Lung (tissue), 11 donors: ENCODE measurements at regions not wholly inside any gene's neighbourhood (a gene's known extent, or its start where the extent isn't known, plus 50 kb on each side); places are given as distances from the start of the nearest gene placed in this dataset.
"Not testable (repeated sequence)": the region's sequence is repeated elsewhere in the genome, so short reads cannot be mapped to it uniquely, and the experiment has no call there.

Experiments
- ATAC-seq: fragments of 200-7000 bp; cut with Tn5 transposase; one replicate; pipeline ENCODE4 v1.9.1; 2020; ENCODE audit warnings: moderate number of reproducible peaks; ENCODE audit not compliant: insufficient read depth, low FRiP score
- DNase-seq, 3 donors: peaks; one replicate each; pipeline ENCODE4 v3.0.0-alpha.2; 2013 to 2017
- H3K27ac ChIP-seq, 2 donors: one replicate each; pipeline ENCODE4 v1.5.1; 2013; ENCODE audit warnings: mild to moderate bottlenecking in 2 of 2, moderate library complexity in 2 of 2, control low read depth in 1 of 2, inconsistent platforms in 1 of 2, low read depth in 1 of 2, low read length in 1 of 2
- H3K27me3 ChIP-seq, 3 donors: one replicate each; pipeline ENCODE4 v1.5.1; 2013; ENCODE audit warnings: low read length in 2 of 3; ENCODE audit not compliant: control insufficient read depth in 3 of 3, insufficient read depth in 3 of 3
- H3K36me3 ChIP-seq, 4 donors: one replicate each; pipeline ENCODE4 v1.5.1; 2013; ENCODE audit warnings: low read length in 4 of 4, mild to moderate bottlenecking in 1 of 4, moderate library complexity in 1 of 4; ENCODE audit not compliant: control insufficient read depth in 4 of 4, insufficient read depth in 4 of 4
- H3K4me1 ChIP-seq, 5 donors: one replicate each; pipeline ENCODE4 v1.5.1; 2013; ENCODE audit warnings: low read length in 5 of 5, mild to moderate bottlenecking in 2 of 5, moderate library complexity in 1 of 5; ENCODE audit not compliant: control insufficient read depth in 5 of 5, insufficient read depth in 5 of 5
- H3K4me3 ChIP-seq: one replicate; pipeline ENCODE4 v1.5.1; 2013; ENCODE audit warnings: mild to moderate bottlenecking, control low read depth, moderate library complexity
- H3K9ac ChIP-seq, 2 donors: one replicate each; pipeline ENCODE4 v1.5.1; 2013; ENCODE audit warnings: low read length in 2 of 2, control low read depth in 1 of 2; ENCODE audit not compliant: insufficient read depth in 1 of 2
- H3K9me3 ChIP-seq, 4 donors: one replicate each; pipeline ENCODE4 v1.5.1; 2013; ENCODE audit warnings: low read length in 3 of 4, mild to moderate bottlenecking in 1 of 4, moderate library complexity in 1 of 4; ENCODE audit not compliant: control insufficient read depth in 4 of 4, insufficient read depth in 3 of 4
- WGBS, 2 donors: extraction: QIAGEN DNeasy Blood & Tissue Kit; methylation state at CpG; one replicate each; pipeline ENCODE4 v1.1.7; 2013; 5-methylcytosine and 5-hydroxymethylcytosine counted together
- TF ChIP-seq, protein P1 (sequence below): IDR thresholded peaks from 2 replicates; pipeline ENCODE4 v1.5.1; 2012; ENCODE audit warnings: mild to moderate bottlenecking; ENCODE audit errors: control extremely low read depth, extremely low read depth
- donor health status: control.
- donor health status: control.
- donor health status: Bipolar disorder and iron deficiency.
- donor health status: healthy.
- donor health status: DM: yes; HTN: yes; CAD: no.

DNA sequence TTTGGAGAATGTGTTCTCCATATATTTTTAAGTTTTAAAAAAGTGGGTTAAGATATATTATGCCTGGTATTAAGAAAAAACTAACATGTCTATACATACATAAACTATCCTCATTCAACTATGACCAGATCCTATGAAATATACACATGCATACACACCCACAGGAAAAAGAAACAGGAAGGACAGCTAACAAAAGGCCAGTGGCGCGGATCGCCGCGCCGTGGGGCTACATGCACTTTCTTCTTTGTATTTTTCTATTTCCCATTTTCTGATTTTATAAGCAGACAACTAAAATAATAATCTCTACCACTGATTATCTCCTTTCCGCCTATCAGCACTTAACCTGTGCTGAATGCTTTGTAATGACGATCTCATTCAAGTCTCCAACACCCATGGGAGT lies 160.1 kb downstream of the OR4M2 start:
- Histone ChIP-seq H3K4me3 (no peak overlapping the region), H3K36me3 (no peaks in the 10 kb centered on the region), H3K9ac (no peak overlapping the region), H3K27ac (no peak overlapping the region), H3K27me3 (no peaks in the 10 kb centered on the region), H3K9me3 (peaks cover 0 to 46% (median 0%) of the 10 kb centered on the region in 4 donors), H3K4me1 (peaks cover 0 to 2% (median 0%) of the 10 kb centered on the region in 5 donors)
- no peak for ATAC-seq
- no peak for DNase-seq
- TF ChIP-seq, protein P1, sequence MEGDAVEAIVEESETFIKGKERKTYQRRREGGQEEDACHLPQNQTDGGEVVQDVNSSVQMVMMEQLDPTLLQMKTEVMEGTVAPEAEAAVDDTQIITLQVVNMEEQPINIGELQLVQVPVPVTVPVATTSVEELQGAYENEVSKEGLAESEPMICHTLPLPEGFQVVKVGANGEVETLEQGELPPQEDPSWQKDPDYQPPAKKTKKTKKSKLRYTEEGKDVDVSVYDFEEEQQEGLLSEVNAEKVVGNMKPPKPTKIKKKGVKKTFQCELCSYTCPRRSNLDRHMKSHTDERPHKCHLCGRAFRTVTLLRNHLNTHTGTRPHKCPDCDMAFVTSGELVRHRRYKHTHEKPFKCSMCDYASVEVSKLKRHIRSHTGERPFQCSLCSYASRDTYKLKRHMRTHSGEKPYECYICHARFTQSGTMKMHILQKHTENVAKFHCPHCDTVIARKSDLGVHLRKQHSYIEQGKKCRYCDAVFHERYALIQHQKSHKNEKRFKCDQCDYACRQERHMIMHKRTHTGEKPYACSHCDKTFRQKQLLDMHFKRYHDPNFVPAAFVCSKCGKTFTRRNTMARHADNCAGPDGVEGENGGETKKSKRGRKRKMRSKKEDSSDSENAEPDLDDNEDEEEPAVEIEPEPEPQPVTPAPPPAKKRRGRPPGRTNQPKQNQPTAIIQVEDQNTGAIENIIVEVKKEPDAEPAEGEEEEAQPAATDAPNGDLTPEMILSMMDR, result no peak
- 82 to 84% methylated on average over 8 of the region's 8 CpGs for WGBS, 2 donors

DNA sequence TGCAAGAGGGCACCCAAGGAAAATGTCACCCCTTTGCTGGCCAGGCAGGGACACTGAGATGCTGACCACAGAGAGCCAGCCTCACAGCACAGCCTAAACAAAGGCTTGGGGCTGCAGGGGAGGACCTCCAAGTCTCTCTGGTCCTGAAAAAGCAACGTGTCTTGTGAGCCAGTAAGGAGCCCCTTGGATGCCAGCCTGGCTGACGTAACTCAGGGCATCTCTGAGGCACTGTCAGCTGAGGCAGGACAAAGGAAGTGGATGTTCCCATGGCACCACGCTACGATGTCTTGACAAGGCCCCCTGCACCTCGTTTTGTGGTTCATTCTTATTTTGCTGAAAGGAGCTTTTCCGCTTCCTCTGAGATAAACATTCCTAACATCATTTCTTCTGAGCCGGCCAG lies 160.7 kb downstream of the OR4M2 start:
- TF ChIP-seq, protein P1, result no peak
- no peak for ATAC-seq

DNA sequence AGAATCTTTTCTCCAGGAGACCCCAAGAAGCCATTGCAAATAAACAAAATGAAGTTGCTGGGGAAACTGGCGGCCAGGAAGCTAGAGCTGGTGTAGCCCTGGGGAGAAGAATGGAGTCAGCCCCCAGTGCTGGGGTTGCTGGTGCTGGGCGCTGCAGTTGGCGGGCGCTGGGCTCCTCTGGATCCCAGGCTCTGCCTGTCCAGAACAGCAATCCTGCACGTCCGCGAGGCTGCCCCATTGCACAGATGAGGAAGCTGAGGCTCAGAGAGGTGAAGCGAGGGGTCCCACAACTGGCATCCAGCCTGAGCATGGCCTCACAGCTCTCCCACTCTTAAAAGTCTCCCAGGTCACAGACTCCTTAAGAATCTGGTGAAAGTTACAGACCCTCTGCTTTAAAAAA lies 161.1 kb downstream of the OR4M2 start:
- WGBS, 2 donors, result 87 to 92% methylated on average over 8 of the region's 8 CpGs
- no peak for ATAC-seq
- DNase-seq, result no peak

More for the DNA sequence above, 160.7 kb downstream of the OR4M2 start:
- Histone ChIP-seq H3K9me3 (peaks cover 0 to 43% (median 0%) of the 10 kb centered on the region in 4 donors), H3K36me3 (no peaks in the 10 kb centered on the region), H3K27ac (no peak overlapping the region), H3K4me3 (no peak overlapping the region), H3K27me3 (no peaks in the 10 kb centered on the region), H3K9ac (no peak overlapping the region), H3K4me1 (peaks cover 0 to 2% (median 0%) of the 10 kb centered on the region in 5 donors)
- no peak for DNase-seq
- 65 to 66% methylated on average over 7 of the region's 7 CpGs for WGBS, 2 donors

DNA sequence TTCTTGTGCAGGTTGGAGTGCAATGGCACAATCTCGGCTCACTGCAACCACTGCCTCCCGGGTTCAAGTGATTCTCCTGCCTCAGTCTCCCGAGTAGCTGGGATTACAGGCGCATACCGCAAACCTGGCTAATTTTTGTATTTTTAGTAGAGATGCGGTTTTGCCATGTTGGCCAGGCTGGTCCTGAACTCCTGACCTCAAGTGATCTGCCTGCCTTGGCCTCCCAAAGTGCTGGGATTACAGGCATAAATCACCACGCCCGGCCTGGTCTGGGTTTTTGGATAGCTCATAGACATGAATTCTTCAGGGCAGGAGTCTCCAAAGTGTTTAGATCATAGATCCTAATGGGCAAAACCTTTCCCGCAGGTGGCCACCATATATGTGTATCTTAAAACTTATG lies 162.0 kb downstream of the OR4M2 start:
- WGBS, 2 donors, result 88 to 90% methylated on average over 9 of the region's 9 CpGs
- not testable (repeated sequence) for H3K4me1 ChIP-seq, H3K9ac ChIP-seq, H3K27me3 ChIP-seq, DNase-seq, H3K36me3 ChIP-seq, H3K27ac ChIP-seq, ATAC-seq, H3K4me3 ChIP-seq
- peaks cover 0 to 40% (median 0%) of the 10 kb centered on the region in 4 donors for H3K9me3 ChIP-seq

More for the DNA sequence above, 161.1 kb downstream of the OR4M2 start:
- no peaks in the 10 kb centered on the region for H3K27me3 ChIP-seq
- peaks cover 0 to 43% (median 0%) of the 10 kb centered on the region in 4 donors for H3K9me3 ChIP-seq
- H3K9ac ChIP-seq, result no peak overlapping the region
- no peak overlapping the region for H3K4me3 ChIP-seq
- TF ChIP-seq, protein P1, result no peak
- H3K27ac ChIP-seq, result no peak overlapping the region
- peaks cover 0 to 2% (median 0%) of the 10 kb centered on the region in 5 donors for H3K4me1 ChIP-seq
- no peaks in the 10 kb centered on the region for H3K36me3 ChIP-seq
